NCI-H1105 (cell line): ENCODE measurements at regions not wholly inside any gene's neighbourhood (a gene's known extent, or its start where the extent isn't known, plus 50 kb on each side); places are given as distances from the start of the nearest gene placed in this dataset.

ENCODE experiments used
- DNase-seq: peaks from one replicate; lab custom pipeline; 2025; lab: John Stamatoyannopoulos, UW

GRCh38 chr6:14254505-14254904 lies 136.9 kb downstream of the CD83 start:
- no peak for DNase-seq

- DNase-seq = no peak
These were observed 138.3 kb downstream of the CD83 start for GRCh38 chr6:14255916-14256315.

- DNase-seq = no peak
These were observed 140.5 kb downstream of the CD83 start for GRCh38 chr6:14258117-14258516.

GRCh38 chr6:14258695-14259593 lies 141.4 kb downstream of the CD83 start:
- no peak for DNase-seq

DNA sequence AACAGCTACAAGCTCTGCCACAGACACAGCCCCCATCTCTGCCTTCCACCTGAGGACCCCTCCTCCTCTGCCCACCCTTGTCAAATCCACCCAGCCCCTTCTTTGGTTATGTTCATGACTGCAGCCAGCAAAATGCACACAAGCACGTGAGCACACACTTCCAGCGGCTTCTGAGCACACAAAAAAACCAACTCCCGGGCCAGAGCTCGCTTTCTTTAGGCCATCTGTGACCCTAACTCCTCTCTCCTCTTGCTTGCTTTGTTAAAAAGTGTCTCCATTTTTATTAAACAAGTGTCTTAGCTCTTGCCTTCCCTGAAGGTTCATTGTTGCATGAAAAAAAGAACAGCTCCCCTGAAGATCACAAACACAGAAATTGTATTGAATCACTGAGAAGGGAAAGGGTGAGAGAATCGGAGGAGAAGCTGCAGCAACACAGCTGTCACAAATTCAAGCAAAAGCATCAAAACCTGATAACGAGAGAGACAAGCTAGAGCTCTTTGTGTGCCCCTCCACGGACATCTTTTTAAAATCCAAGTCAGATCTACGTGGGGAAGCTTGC lies 142.1 kb downstream of the CD83 start:
- no peak for DNase-seq

DNA sequence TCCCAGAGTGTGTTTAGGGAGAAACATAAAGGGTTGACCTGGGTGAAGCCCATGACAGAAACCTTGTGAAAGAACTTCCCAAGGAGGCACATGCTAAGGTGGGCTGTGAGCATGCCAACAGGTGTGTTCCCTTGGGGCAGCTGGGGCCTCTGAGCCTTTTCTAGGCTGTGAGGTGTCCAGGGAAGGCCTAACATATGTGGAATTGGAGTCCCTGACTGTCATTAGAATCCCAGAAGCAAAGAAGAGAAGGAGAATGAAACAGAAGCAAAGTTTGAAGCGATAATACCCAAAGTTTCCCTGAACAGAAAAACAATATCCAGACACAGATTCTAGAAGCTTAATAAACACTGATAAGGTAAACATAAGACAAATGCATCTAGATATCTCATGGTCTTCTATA lies 143.3 kb downstream of the CD83 start:
- no peak for DNase-seq

DNA sequence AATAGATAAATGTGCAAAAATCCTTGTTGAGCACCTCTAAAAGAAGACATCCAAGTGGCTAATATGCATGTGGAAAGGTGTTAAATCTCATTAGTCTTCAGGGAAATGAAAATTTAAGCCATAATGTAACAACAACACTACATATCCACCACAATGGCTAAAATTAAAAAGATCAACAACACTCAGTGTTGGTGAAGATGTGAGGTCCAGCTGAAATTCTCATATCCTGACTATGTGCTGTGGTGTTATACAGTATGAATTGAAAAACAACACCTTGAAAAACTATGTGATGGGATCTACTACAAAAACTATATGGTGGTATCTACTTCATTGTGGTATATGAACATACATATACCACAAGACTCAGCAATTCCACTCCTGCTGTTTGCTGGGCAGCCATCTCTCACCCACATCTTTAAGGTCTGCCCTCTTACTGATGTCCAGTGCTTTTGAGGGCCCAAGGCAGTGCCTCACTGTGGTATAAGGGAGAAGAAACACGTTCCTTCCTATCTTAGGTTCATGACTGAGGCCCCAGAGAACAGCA lies 146.4 kb downstream of the CD83 start:
- DNase-seq = no peak

GRCh38 chr6:14265049-14266021 lies 147.8 kb downstream of the CD83 start:
- no peak for DNase-seq

DNA sequence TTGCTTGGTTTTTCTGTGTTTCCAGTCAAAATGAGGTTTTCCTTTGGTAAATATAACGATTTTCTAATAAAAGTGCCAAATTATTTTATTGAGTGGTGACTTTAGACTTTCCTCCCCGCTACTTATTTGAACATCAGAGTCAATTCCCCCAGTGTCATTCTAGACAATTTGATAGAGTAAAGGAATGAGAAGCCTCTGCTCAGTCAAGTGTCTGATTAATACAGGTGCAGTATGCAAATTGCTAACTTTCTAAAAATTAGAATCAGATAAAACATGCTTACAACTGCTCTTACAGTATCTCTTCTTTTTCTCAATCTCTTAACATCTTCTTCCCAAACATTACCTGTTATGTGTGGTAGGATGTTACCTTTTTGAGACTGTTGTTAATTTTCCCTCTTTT lies 148.7 kb downstream of the CD83 start:
- DNase-seq = no peak

- DNase-seq = no peak
These were observed 150.5 kb downstream of the CD83 start for GRCh38 chr6:14267885-14268660.

DNA sequence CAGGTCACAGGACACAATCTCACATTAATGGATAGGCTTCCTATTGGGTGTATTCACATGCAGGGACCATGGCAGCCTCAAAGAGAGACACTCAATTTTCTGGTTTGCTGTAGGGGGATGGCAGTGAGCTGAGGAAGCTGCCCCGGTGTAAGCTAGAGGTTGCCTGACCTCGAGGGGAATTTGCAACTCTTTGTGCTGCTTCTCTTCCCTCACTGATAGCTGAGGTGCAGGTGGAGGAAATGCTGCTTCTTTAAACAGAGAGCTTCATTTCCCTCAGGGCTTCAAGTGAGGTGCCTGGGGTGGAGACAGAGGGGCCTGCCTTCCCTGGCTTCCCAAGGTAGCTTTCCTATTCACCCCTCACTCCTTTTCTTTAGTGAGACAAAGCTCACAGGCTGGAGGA lies 151.9 kb downstream of the CD83 start:
- no peak for DNase-seq

- no peak for DNase-seq
These were observed 152.7 kb downstream of the CD83 start for GRCh38 chr6:14270142-14270893.

DNA sequence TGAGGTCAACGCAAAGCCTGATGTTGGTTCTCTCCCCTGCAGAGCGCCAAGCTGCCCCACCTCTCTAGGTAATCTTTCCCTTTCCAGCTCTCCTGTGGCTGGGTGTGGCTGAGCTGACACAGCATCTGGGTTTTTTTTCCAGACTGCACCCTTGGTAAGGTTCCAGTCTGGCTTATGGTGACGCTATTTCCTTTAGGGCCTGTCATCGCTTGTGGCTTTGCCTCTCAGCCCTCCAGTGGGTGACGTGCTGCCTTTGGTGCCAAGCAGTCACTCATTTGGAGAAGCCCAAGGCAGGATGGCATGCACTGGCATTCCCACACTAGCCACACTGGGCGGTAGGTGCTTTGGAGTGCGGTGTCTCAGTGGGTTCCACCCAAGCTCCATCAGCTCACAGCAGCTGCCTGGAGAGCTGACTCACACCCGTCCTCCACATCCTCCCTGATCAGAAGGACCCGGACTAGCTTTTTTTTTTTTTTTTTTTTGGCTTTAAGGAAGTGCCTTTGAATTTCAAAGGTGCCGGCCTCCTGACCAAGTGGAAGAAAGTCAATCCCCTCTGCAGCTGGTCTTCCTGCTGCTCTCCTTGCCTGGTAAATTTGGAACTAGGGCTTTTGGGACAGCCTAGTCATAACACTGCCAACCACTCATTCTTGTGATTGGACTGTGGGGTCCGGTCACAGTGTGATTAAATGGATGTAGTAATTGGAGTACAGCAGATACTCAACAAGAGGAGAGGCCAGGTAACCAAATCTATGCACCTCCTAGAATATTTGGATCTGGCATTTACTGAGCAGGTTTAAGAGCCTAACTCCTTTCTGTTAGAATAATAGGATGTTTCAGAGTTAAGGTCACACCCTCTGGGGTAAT lies 153.6 kb downstream of the CD83 start:
- DNase-seq = no peak

- DNase-seq = no peak
These were observed 154.5 kb downstream of the CD83 start for GRCh38 chr6:14271789-14272736.

DNA sequence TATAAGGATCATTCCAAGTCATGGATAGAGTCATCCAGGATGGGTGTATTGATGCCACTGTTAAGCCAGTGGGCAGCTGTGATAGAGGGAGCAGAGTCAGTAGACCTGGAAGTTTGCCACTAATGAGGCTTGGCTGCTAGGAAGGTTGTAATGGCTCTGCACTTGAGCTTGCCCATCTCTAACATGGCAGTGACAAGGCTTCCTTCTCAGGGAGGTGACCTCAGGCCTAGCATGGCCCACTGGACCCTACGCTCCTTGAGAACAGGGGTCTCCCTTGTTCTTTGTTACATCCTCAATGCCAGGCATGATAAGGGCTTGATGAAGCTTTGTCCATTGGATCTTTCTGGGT lies 155.1 kb downstream of the CD83 start:
- no peak for DNase-seq

DNA sequence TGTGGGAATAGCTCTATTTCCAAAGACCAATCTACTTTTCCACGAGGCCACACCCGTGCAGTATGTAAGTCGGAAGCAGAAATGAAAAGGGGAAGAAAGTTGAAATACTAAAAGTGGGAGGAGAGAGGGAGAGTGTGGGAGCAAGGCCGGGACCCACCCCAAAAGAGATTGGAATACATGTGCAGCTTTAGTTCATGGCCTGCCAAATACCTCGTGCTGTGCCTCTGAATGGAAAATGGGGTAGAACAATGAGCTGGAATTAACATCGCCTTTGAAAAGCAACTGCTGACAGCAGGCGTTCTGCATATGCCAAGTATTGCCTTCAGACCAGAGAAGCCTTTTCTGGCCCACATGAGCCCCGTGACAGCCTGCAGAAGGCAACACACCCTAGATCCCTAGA lies 155.6 kb downstream of the CD83 start:
- no peak for DNase-seq

- no peak for DNase-seq
These were observed 156.4 kb downstream of the CD83 start for GRCh38 chr6:14274016-14274415.
